ENCODE measurements at regions not wholly inside any gene's neighbourhood (a gene's known extent, or its start where the extent isn't known, plus 50 kb on each side); places are given as distances from the start of the nearest gene placed in this dataset.
"Not testable (repeated sequence)": the region's sequence is repeated elsewhere in the genome, so short reads cannot be mapped to it uniquely, and the experiment has no call there.

GRCh38 chr5:37207-37606 is 54.8 kb upstream of the PLEKHG4B start:
- TF ChIP-seq CTCF, EZH2, EZH2phosphoT487 (IDR thresholded peaks at IDR 0.05): not testable (repeated sequence)
